Suprapubic skin (tissue), 4 donors: ENCODE measurements at regions not wholly inside any gene's neighbourhood (a gene's known extent, or its start where the extent isn't known, plus 50 kb on each side); places are given as distances from the start of the nearest gene placed in this dataset.

ENCODE experiments used
- CTCF ChIP-seq, 2 donors: fragments of 200-600 bp in 1 of 2; fragments of 450-650 bp in 1 of 2; sonication (generic) in 1 of 2; IDR thresholded peaks; one replicate each; pipeline ENCODE4 v1.5.1; 2016 to 2019; ENCODE audit warnings: antibody characterized with exemption in 2 of 2, mild to moderate bottlenecking in 1 of 2, moderate library complexity in 1 of 2
- POLR2A ChIP-seq, 2 donors: fragments of 450-650 bp; IDR thresholded peaks; one replicate each; pipeline ENCODE4 v1.6.1; 2017; ENCODE audit warnings: antibody characterized with exemption in 2 of 2, mild to moderate bottlenecking in 2 of 2, moderate library complexity in 2 of 2
- POLR2AphosphoS5 ChIP-seq, 3 donors: sonication (generic); formaldehyde crosslinking; IDR thresholded peaks; one replicate each; pipeline ENCODE4 v1.6.1; 2017; ENCODE audit warnings: antibody characterized with exemption in 3 of 3

GRCh38 chr2:204089574-204089973, 153.0 kb downstream of the ICOS start:
- TF ChIP-seq POLR2A (IDR thresholded peaks at IDR 0.05) (no peak), CTCF (IDR thresholded peaks at IDR 0.05) (no peak), POLR2AphosphoS5 (IDR thresholded peaks at IDR 0.05) (no peak)
